GM12872 (cell line): ENCODE measurements at regions not wholly inside any gene's neighbourhood (a gene's known extent, or its start where the extent isn't known, plus 50 kb on each side); places are given as distances from the start of the nearest gene placed in this dataset.

Experiments used
- CTCF ChIP-seq: IDR thresholded peaks from 3 replicates; pipeline ENCODE4 v1.5.1; 2011; ENCODE audit warnings: low read depth, mild to moderate bottlenecking, low read length, moderate library complexity; ENCODE audit not compliant: insufficient read depth

- TF ChIP-seq CTCF, result no peak
These were observed 78.7 kb upstream of the ITGA4 start for GRCh38 chr2:181378491-181378890.

DNA sequence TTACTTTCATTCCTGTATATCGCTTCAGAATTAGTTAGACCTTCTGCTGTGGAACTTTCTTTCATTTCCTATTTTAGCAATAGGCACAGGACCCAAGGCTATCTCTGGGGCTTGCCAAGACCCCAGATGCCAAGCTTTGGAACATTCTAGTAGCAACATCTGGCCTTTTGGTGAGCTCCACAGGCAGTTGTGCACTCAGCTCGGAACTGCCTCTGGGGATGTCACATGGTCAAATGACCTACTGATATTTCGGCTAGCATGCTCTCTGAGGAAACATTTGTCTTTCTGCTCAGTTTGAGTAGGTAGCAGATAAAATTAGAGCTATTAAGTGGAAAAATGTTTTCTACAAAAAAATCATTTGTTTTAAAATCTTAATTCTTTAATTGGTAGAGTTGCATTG lies 76.6 kb upstream of the ITGA4 start:
- no peak for TF ChIP-seq CTCF

GRCh38 chr2:181384923-181385322 lies 72.3 kb upstream of the ITGA4 start:
- TF ChIP-seq CTCF, result no peak

DNA sequence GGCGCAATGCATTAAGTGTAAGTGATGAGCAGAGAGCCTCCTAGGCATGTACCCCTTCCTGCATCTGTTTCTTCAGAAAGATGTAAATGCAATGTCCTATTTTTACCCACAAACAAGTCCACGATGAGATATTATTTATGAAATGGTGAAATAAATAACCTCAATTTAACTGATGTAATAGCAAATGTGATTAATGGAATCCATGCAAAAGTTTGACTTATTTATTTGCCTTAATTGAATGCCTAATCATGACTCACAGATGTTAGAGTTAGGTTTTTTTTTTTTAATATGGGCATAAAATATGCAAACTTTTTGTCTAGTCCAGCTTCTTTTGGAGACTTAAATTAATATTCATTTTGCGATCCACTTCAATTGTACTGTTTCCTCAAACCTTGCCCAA lies 67.7 kb upstream of the ITGA4 start:
- no peak for TF ChIP-seq CTCF

DNA sequence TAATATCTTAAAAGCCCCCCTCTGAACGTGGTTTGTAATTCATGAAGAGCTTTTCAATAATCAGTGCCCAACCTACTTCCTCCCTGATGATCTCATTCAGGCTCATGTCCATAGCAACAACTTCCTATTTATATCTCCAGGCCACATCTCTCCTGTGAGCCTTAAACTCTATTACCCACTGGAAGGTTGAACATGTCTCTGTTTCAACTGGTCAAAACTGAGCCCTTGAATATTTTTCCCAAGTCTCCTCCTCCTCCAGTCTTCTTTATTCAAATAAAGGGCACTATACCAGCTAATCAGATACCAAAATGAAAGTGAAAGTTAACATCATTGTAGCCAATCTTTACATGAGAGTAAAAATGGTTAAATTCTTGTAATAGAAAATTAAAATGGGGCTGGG lies 63.7 kb upstream of the ITGA4 start:
- no peak for TF ChIP-seq CTCF

DNA sequence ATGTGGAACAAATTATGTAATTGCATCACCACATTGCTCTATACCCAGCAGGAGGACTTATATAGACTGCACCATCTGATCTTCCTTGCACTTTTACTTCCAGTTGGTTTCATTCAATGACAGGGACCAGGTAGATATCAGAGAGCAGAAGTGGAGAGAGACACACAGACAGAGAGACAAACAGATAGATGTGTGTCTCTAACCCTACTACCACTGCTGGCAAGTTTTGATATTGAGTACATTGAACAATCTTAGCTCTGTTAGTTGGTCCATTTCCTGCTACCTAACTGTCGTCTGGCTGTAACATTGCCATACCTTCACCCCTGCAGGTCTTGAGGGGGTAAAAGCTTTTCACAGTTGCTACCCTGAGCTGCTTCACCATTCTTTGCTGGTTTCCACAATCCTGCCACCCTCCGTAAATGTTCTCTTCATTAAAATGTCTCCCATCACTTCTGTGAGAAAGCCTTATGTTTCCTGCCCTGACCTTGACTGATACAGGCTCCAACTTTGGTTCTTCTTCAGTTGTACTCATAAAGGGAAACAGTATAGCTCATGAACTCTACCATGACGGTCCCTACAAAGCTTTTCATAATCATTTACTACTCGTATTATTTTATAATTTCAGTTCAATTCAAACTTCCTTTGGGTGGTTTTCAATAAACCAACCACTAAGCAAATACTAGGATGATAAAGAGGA lies 62.3 kb upstream of the ITGA4 start:
- no peak for TF ChIP-seq CTCF

GRCh38 chr2:181395851-181396250 lies 61.3 kb upstream of the ITGA4 start:
- no peak for TF ChIP-seq CTCF
